Hepatocyte (in vitro differentiated cells): ENCODE measurements at regions not wholly inside any gene's neighbourhood (a gene's known extent, or its start where the extent isn't known, plus 50 kb on each side); places are given as distances from the start of the nearest gene placed in this dataset.

Source experiments
- CTCF ChIP-seq: fragments of 200-600 bp; sonication (generic); IDR thresholded peaks from 2 replicates; pipeline ENCODE4 v1.5.1; 2016; ENCODE audit warnings: antibody characterized with exemption, mild to moderate bottlenecking; ENCODE audit not compliant: poor library complexity
- EZH2 ChIP-seq: fragments of 200-600 bp; sonication (generic); IDR thresholded peaks from 2 replicates; pipeline ENCODE4 v1.6.1; 2016; ENCODE audit warnings: antibody characterized with exemption, mild to moderate bottlenecking, borderline replicate concordance

GRCh38 chr20:18909254-18909653, 95.7 kb downstream of the SCP2D1 start:
- no peak for TF ChIP-seq CTCF
- no peak for TF ChIP-seq EZH2
